Fibroblast of gingiva (primary cell): ENCODE measurements at regions not wholly inside any gene's neighbourhood (a gene's known extent, or its start where the extent isn't known, plus 50 kb on each side); places are given as distances from the start of the nearest gene placed in this dataset.

Experiments used
- DNase-seq: peaks from one replicate; pipeline ENCODE4 v3.0.0-alpha.2; 2011; ENCODE audit warnings: low read depth

GRCh38 chr2:145324748-145325147 lies 804.8 kb upstream of the ZEB2 start:
- DNase-seq = no peak

- no peak for DNase-seq
Observed at GRCh38 chr2:145323512-145323911, 803.6 kb upstream of the ZEB2 start.

DNA sequence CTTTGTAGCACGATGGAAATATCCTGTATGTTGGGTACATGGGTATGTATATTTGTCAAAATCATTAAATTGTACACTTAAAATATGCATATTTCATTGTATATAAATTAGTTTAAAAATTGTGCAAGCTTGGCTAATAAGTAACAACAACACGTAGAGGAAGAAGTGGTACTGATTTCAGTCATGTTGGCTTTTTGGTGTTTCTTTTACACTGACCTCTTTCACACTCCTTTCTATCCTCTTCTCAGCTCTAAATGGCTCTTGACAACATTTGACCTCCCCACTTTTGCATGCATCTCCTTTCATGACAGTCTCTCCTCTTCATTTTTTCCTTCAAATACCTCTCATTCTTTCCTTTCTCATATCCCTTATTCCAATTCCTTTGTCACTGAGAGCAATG lies 801.4 kb upstream of the ZEB2 start:
- DNase-seq = no peak

- no peak for DNase-seq
Observed at GRCh38 chr2:145316496-145316895, 796.6 kb upstream of the ZEB2 start.

DNA sequence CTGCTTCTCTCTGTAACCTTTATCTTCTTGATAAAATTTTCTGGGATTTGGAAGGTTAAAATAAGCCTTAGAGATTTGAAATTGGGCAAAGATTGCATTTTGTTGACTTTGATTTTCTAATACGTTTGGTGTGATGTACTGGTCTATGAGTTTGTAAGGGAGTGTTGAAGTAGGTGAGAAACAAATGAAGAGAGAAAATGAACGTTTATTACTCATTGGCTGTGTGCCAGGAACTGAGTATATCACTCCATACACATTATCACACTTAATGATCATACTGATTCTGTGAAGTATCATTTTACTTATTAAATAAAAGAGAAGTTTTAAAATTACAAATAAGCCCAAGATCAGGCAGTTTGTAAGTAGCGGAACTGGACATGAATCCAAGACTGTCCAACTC lies 795.1 kb upstream of the ZEB2 start:
- DNase-seq = no peak

GRCh38 chr2:145314119-145314633 lies 794.3 kb upstream of the ZEB2 start:
- DNase-seq = no peak

DNA sequence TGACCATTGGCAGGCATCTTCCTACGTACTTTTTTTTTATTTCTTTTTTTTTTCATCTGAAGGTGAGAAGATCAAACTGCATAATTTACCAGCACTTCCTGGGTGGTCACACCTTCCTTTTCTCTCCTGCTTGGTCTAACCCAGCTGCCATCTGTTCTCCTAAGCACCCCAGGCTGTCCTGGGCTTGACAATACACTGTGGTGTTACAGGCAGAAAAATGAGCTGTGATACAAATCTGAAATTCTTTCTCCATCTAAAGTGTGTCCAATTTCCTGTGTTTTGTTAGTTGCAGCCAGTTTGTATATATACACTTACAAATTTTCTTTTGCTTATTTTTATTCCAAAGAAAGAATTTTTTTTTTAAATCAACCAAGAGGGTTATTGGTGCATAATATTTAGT lies 786.0 kb upstream of the ZEB2 start:
- no peak for DNase-seq

- no peak for DNase-seq
Observed at GRCh38 chr2:145304501-145304900, 784.6 kb upstream of the ZEB2 start.

GRCh38 chr2:145303536-145303935 lies 783.6 kb upstream of the ZEB2 start:
- DNase-seq = no peak

- no peak for DNase-seq
Observed at GRCh38 chr2:145302886-145303285, 783.0 kb upstream of the ZEB2 start.

DNA sequence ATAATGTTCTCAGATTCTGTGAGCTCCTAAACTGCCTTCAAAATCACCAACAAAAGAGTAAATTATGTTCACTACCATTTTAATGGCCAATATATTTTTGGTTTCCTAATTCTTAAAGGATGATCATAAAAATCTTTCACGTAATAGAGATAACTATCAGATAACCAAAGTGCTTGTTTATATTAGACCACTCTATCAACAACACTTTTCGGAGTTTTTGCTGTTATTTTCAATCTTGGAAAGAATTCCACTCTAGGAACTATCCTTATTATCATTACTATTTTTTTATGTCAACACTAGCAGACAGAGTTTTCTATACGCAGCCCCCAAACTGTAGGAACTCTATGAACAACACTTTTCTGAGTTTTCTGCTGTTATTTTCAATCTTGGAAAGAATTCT lies 782.5 kb upstream of the ZEB2 start:
- no peak for DNase-seq

DNA sequence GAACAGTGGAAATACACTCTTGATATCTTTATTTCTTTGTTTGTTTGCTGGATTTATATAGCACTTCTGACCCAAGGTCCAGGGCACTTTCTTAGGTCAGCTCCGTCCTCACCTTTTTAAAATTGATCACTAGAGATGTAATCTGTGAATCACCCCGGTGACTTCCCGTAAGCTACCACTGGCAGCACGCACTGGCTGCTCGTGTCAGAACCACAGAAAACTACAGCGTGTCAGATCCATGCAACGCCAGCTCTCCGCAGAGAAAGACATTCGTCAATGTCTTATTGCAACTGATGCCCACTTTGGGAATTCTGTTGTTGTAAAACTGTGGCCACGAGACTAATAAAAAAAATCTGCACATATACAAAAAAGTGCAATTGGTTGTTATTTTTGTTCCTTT lies 779.4 kb upstream of the ZEB2 start:
- no peak for DNase-seq

- DNase-seq = no peak
Observed at GRCh38 chr2:145292166-145292565, 772.2 kb upstream of the ZEB2 start.

DNA sequence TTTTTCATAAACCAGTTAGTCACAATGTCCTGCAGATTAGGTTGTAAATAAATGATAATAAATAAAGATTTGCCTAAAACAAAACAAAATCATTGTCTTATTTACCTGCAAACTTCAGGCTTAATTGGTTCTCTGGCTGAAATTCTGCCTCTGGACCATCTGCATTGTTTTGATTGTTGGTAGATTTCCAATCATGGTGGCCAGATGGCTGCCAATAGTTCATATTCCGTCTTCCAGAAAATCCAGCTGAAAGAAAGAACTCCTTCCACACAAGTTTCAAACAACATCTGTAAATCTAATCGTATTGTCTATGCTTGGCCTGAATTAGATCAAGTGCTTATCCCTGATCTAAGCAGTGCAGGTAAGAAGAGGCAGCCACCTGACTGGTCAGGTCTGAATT lies 771.1 kb upstream of the ZEB2 start:
- no peak for DNase-seq

GRCh38 chr2:145289946-145290345 lies 770.0 kb upstream of the ZEB2 start:
- DNase-seq = no peak

DNA sequence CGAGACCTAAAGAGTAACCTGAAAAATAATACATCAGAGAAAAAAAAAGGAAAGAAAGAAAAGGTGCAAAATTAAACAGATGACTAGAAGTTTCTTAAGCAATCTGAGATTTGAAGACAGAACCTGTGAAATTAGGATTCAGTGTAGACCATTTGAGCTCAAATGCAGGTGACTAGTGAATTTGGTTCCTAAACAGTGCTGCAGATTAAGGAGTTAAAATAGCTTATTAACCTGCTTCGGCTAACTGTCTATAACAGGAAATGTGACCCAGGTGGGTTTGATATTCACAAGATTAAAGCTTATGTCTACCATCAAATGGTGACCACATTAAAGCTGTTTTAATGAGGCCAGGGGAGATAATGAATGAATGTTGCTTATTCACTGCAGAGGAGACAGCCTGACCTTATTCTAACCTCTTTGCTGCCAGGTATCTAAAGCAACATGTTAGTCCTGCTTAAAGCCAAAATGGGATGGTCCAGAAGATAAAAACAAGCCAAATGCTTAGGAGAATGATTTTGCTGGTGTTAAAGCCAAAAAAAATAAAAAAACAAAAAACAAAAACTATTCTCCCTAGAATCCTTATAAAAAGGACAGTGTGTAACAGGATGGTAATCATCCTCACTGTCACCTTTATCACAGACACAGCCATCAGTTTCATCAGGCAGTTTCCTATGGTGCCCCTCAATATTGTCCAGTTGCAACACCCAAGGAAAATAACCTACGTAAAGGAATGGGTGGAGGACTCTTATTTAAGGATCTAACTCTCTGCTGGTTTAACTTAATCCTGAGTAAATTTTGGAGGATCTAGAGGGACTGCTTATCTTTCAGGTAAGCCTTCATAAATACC lies 769.0 kb upstream of the ZEB2 start:
- no peak for DNase-seq

- DNase-seq = peak; percentile 70
Observed at GRCh38 chr2:145287736-145288135, 767.8 kb upstream of the ZEB2 start.

DNA sequence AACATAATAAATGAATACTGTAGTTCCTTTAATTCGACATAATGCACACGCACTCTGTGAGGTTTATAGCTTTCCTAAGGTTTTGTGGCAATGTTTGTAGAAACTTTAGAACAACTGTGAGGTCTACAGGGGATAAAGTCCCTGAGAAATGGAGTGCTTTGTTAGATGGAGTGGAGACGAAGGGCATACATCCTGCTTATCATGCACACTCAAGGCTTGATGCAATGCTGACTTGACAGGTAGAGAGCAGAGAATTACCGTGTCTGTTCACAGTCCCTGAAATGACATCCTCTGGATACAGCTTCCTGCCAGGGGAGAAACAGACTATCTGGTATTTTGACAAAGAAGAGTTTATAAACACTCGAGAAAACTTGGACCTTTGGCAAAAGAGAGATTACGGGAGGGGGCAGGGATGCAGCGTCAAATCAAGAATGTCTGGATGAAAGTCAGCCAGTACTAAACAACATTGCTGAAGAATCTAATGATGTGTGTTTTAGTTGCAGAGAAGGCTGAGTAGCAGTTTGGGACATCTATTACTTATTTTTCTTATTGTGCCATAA lies 766.9 kb upstream of the ZEB2 start:
- DNase-seq = no peak

GRCh38 chr2:145284551-145284950 lies 764.6 kb upstream of the ZEB2 start:
- DNase-seq = peak; percentile 58

- peak; percentile 2 for DNase-seq
Observed at GRCh38 chr2:145283131-145283530, 763.2 kb upstream of the ZEB2 start.

GRCh38 chr2:145277922-145278321 lies 758.0 kb upstream of the ZEB2 start:
- DNase-seq = no peak

DNA sequence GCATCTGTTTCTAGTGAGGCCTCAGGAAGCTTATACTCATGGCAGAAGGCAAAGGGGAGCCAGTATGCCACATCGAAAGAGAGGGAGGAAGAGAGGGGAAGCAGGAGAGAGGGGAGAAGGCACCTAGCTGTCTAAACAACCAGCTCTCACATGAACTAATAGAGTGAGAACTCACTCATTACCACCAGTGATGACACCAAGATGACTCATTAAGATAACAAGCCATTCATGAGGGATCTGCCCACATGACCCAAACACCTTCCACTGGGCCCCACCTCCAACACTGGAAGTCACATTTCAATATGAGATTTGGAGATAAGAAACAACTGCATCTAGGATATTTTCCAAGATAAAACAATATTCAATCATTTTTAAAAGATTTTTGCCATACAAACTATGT lies 753.9 kb upstream of the ZEB2 start:
- no peak for DNase-seq

DNA sequence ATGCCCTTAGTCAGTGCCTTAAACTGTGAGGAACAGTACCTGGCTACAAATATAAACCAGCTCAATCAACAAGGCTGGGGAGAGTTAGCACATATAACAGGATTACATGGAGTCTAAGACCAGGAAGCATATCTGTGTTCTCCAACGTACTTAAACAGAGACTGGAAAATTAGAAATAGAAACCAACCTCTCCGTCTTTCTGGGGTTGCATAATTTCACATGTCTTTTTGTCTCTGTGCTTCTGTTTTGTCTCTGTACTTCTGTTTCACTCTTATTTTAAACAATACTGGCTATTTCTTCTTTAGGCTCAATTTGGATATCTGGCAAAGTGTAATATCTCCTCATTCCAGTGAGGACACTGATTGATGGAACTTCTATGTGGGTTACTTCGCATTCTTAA lies 749.0 kb upstream of the ZEB2 start:
- DNase-seq = no peak

DNA sequence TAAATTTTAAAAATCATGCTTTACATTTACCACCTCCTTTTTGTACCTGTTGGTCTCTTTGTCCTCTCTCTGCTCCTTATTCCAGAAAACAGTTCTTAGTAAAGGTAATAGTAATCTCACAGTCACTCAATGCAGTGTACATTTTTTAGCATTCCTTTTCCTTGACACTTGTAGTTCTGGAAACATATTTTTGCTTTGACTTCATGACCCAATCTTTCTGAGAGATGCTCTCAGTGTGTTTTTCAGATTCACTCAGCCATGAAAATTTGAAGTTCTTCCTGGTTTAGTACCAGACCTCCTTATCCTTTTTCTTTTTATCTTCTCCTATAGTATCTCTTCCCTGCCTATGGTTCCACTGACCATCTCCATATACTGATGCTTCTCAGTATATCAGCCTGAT lies 747.5 kb upstream of the ZEB2 start:
- DNase-seq = no peak
